ENCODE measurements at regions not wholly inside any gene's neighbourhood (a gene's known extent, or its start where the extent isn't known, plus 50 kb on each side); places are given as distances from the start of the nearest gene placed in this dataset.

- H3K27ac ChIP-seq: no peak overlapping the region
- DNase-seq: peak; percentile 37
- H3K36me3 ChIP-seq: no peaks in the 10 kb centered on the region
- H3K4me1 ChIP-seq: peaks cover 0 to 6% (median 0%) of the 10 kb centered on the region in 6 donors
- H3K9me3 ChIP-seq: peaks cover 0 to 4% (median under 1%) of the 10 kb centered on the region in 8 donors
- no peak for TF ChIP-seq POLR2A (IDR thresholded peaks at IDR 0.05)
- TF ChIP-seq, protein P1, sequence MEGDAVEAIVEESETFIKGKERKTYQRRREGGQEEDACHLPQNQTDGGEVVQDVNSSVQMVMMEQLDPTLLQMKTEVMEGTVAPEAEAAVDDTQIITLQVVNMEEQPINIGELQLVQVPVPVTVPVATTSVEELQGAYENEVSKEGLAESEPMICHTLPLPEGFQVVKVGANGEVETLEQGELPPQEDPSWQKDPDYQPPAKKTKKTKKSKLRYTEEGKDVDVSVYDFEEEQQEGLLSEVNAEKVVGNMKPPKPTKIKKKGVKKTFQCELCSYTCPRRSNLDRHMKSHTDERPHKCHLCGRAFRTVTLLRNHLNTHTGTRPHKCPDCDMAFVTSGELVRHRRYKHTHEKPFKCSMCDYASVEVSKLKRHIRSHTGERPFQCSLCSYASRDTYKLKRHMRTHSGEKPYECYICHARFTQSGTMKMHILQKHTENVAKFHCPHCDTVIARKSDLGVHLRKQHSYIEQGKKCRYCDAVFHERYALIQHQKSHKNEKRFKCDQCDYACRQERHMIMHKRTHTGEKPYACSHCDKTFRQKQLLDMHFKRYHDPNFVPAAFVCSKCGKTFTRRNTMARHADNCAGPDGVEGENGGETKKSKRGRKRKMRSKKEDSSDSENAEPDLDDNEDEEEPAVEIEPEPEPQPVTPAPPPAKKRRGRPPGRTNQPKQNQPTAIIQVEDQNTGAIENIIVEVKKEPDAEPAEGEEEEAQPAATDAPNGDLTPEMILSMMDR (IDR thresholded peaks at IDR 0.05 in 8 of 11, conservative IDR thresholded peaks at IDR 0.05 in 3 of 11): no peak
- TF ChIP-seq POLR2AphosphoS5 (IDR thresholded peaks at IDR 0.05): no peak
- no peak overlapping the region for H3K4me3 ChIP-seq
- peaks cover 0 to 18% (median 0%) of the 10 kb centered on the region in 7 donors for H3K27me3 ChIP-seq (replicated peaks in 1 of 7)
- intact Hi-C loops (cut with DNase I; ENCODE audit: low total_unique reads): no loop called here
- WGBS, 5 donors: 64 to 85% (median 68%) methylated on average over 6 of the region's 6 CpGs
These were observed 211.2 kb downstream of the NXNL2 start for GRCh38 chr9:88746029-88746742.

DNA sequence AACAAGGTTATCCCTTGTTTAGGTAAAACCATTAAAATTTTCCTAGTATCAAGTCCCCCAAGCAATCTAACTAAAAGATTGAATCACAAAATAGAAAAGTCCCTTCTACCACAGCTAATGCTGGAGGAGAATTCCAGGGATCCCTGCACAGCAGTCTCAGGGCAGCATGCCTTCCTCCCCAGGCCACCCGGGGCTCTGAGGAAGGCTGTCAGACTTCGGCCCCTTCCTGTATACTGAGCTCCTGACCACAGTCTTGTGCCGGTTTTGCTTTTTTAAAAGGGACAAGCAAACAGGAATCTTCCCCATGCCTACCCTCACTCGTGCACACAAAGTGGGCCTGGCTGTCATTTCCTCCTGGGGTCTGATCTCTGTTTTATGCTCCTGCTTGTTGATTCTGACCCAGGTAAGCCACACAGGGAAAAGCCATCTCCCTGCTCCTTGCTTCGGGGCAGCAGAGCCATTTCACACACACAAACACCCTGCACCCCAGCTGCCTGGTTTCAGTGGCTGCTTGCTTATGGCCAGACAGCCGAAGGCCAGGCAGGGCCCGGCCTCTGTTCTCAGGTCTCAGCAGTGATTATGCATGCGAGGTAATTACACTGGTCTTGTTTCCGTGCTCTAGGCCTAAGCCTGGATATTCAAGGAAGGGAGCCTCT lies 211.9 kb downstream of the NXNL2 start:
- no peaks in the 10 kb centered on the region for H3K36me3 ChIP-seq
- H3K4me3 ChIP-seq: no peak overlapping the region
- peaks cover 0 to 18% (median 0%) of the 10 kb centered on the region in 7 donors for H3K27me3 ChIP-seq (replicated peaks in 1 of 7)
- WGBS, 5 donors: 60 to 72% (median 65%) methylated on average over 6 to 9 of the region's 9 CpGs
- TF ChIP-seq, protein P1 (IDR thresholded peaks at IDR 0.05 in 8 of 11, conservative IDR thresholded peaks at IDR 0.05 in 3 of 11): no peak
- no peak for TF ChIP-seq POLR2A (IDR thresholded peaks at IDR 0.05)
- no peak for TF ChIP-seq POLR2AphosphoS5 (IDR thresholded peaks at IDR 0.05)
- H3K27ac ChIP-seq: no peak overlapping the region
- intact Hi-C loops (cut with DNase I; ENCODE audit: low total_unique reads): no loop called here
- H3K4me1 ChIP-seq: peaks cover 0 to 6% (median 0%) of the 10 kb centered on the region in 6 donors
- peak; percentile 34 for DNase-seq
- H3K9me3 ChIP-seq: peaks cover 0 to 11% (median 3%) of the 10 kb centered on the region in 8 donors

DNA sequence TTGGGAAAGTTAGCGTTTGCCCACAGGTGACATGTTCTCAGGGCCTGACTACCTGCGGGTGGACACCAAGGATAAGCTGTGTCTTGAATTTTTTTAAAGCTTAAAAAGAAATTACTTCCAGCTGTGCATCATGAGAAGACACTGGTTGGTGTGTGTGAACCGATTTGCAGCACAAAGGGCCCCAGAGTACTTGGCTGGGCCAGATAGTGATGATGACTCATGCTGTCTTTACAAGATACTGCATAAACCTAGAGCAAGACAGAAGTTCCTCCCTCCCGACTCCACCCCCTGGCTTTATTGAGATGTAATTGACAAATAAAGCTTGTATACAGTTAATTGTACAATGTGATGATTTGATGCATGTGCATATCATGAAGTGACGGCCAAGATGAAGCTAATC lies 212.8 kb downstream of the NXNL2 start:
- TF ChIP-seq POLR2AphosphoS5 (IDR thresholded peaks at IDR 0.05) (no peak), POLR2A (IDR thresholded peaks at IDR 0.05) (no peak)
- TF ChIP-seq, protein P1 (IDR thresholded peaks at IDR 0.05 in 8 of 11, conservative IDR thresholded peaks at IDR 0.05 in 3 of 11): no peak
- DNase-seq: peak; percentile 8
- no peak overlapping the region for H3K27ac ChIP-seq
- intact Hi-C loops (cut with DNase I; ENCODE audit: low total_unique reads): no loop called here
- peaks cover 0 to 6% (median 0%) of the 10 kb centered on the region in 6 donors for H3K4me1 ChIP-seq
- H3K27me3 ChIP-seq (replicated peaks in 1 of 7): peaks cover 0 to 13% (median 0%) of the 10 kb centered on the region in 7 donors
- WGBS, 5 donors: 70 to 85% (median 78%) methylated on average over 5 of the region's 5 CpGs
- H3K36me3 ChIP-seq: no peaks in the 10 kb centered on the region
- H3K9me3 ChIP-seq: peaks cover 0 to 11% (median 3%) of the 10 kb centered on the region in 8 donors
- no peak overlapping the region for H3K4me3 ChIP-seq

All from spleen (tissue), 11 donors.